NCI-H345 treated with DMSO at 0.1 percent for 48 hours (cell line): ENCODE measurements at regions not wholly inside any gene's neighbourhood (a gene's known extent, or its start where the extent isn't known, plus 50 kb on each side); places are given as distances from the start of the nearest gene placed in this dataset.
"Not testable (repeated sequence)": the region's sequence is repeated elsewhere in the genome, so short reads cannot be mapped to it uniquely, and the experiment has no call there.

Experiments used
- DNase-seq: peaks from one replicate; lab custom pipeline; 2025; ENCODE audit not compliant: unreplicated experiment; lab: John Stamatoyannopoulos, UW

DNA sequence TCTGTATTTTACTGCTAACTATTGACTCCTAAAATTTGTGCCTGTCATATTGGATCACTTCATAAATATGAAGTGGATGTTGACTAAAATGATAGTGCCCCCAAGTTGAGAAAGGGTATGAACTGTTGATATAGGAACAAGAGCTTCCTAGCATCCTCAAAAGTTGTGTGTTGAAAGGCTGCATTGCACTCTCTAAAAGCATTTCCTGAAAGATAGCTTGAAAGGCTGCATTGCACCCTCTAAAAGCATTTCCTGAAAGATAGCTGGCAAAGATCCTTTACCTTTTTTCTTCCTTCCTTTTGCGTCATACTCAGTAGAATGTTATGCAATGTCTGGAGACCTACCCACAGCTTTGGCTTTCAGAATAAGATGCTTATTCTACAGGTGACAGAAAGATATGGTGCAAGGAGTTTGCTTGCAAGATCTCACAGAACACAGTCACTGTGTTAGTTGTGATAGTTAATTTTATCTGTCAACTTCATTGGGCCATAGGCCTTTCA is 274.6 kb upstream of the GALNTL6 start:
- DNase-seq: no peak

- DNase-seq: no peak
Observed at GRCh38 chr4:171534391-171534790, 278.8 kb upstream of the GALNTL6 start.

DNA sequence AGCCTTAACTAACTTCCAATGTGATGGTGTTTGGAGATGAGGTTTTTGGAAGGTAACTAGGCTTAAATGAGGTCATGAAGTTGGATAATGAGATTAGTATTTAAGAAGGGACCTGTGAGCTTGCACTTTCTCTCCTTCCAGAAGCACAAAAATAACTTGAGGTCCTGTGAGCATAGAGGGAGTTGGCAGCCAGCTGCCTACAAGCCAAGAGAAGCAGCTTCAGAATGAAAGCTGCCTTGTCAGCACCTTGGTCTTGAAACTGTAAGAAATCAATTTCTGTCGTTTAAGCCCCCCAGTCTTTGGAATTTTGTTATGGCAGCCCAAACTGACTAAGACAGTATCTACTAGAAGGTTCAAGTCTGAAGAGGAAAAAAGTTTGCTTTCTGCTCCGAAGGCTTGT is 280.2 kb upstream of the GALNTL6 start:
- no peak for DNase-seq

- no peak for DNase-seq
Observed at GRCh38 chr4:171524903-171525302, 288.3 kb upstream of the GALNTL6 start.

DNA sequence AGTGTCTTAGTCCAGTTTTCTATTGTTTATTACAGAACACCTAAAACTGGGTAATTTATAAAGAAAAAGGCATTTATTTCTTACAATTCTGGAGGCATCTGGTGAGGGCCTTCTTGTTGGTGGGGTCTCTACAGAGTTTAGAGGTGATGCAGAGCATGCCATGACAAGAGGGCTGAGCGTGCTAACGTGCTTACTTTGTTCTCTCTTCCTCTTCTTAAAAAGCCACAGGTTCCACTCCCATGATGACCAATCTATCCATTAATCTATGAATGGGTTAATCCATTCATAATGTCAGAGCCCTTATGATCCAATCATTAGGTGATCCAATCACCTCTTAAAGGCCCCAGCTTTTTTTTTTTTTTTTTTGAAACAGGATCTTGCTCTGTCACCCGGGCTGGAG is 291.5 kb upstream of the GALNTL6 start:
- no peak for DNase-seq

DNA sequence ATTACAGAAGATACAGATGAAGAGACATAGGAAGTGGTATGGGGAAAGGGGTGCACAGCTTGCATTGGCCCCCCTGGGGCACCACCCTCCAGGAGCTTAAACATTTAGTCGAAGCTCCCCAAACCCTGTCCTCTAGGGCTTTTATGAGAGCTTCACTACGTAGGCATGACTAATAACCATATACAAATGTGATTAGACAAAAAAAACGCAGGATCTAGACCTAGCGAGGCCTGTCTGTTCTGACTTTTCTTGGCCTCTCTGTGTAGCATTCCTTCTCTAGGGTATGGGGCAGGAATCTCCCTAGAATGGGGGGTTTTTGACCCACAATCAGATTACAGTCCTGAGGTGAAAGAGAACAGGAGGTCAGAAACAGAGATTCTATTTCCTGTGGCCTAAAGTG is 293.7 kb upstream of the GALNTL6 start:
- no peak for DNase-seq

GRCh38 chr4:171517883-171518282 is 295.3 kb upstream of the GALNTL6 start:
- DNase-seq: no peak

- no peak for DNase-seq
Observed at GRCh38 chr4:171516694-171517093, 296.5 kb upstream of the GALNTL6 start.

DNA sequence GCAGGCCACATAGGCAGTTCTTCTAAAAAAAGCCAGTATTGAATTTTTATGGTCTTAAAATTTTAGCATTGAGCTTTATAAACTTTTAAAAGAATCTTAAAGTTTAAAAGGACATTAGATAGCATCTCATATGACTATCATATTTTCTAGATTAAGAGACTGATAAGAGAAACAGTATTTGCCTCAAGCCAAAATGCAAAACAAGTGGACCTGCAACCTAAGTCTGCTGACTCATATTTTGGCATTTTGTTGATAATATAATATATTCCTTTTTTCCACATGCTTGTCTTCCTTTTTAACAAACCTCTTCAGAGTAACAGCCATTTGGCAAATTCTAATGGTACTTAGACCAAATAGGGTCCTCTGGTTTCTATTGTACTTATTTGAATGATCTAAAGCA is 328.5 kb upstream of the GALNTL6 start:
- DNase-seq: no peak

GRCh38 chr4:171478181-171478580 is 335.0 kb upstream of the GALNTL6 start:
- DNase-seq: no peak

DNA sequence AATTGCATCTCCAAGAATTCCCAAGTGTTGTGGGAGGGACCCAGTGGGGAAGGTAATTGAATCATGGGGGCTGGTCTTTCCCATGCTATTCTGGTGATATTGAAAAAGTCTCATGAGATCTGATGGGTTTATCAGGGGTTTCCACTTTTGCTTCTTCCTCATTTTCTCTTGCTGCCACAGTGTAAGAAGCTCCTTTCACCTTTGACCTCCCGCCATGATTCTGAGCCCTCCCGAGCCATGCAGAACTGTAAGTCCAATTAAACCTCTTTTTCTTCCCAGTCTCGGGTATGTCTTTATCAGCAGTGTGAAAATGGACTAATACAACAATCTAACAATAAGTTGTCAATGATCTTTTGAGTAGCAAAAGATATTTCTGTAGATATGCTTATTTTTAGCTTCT is 338.1 kb upstream of the GALNTL6 start:
- not testable (repeated sequence) for DNase-seq

GRCh38 chr4:171473155-171473554 is 340.0 kb upstream of the GALNTL6 start:
- no peak for DNase-seq

GRCh38 chr4:171472230-171472629 is 341.0 kb upstream of the GALNTL6 start:
- no peak for DNase-seq

DNA sequence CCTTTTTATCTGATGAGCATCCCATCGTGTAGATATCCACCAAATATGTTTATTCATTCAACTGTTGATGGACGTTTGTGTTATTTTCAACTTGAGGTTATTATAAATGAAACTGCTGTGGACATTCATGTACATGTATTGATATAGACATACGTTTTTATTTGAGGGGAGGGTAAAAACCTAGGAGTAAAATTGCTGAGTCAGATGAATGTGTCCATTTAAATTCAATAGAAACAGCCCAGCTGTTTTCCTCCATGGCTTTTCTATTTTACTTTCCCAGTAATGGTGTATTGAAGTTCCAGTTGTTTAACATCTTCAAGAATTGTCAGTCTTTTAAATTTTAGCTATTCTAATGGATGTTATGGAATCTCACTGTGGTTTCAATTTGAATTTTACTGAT is 348.7 kb upstream of the GALNTL6 start:
- DNase-seq: no peak

DNA sequence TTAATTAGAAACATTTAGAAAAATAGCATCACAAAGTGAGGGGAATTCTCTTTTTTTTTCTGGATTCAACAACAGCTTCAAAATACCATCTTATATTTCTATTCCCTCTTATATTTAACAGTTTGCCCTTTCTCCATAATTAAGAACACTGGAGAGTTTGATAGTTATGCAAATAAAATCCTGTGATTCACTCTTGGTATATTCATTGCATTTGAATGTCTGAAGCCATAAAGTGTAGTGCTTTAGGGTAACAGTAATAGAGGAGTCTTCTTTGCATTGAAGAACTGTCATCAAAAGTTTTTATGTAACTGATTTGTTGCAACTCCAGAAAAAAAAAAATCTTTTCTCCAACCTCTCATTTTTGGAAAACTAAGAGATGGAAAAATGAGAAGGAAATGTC is 352.0 kb upstream of the GALNTL6 start:
- DNase-seq: no peak

DNA sequence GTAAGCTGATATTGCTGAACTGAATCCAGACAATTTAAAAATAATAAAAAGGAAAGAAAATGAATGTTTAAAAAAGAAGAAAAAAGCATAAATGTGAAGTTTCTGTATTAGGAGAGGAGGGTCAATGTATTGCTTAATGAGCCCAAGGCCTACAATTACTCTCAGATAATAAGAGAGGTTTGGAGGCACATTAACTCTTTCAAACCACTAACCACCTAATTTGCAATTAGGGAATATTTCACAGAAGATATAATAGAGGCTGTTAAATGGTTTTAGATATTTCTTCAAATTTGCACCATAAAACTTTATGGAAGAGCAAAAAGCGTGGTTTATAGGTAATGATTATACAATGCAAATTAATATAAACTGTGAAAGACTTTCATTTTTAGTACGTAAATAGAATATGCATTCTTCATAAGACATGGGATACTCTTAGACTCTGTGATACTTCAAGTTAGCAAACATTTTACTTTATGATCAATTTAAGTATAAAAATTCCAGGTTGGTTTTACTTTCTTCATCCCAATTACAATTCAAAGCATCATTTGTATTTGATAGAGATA is 364.2 kb upstream of the GALNTL6 start:
- DNase-seq: no peak

GRCh38 chr4:171448358-171448757 is 364.8 kb upstream of the GALNTL6 start:
- no peak for DNase-seq

DNA sequence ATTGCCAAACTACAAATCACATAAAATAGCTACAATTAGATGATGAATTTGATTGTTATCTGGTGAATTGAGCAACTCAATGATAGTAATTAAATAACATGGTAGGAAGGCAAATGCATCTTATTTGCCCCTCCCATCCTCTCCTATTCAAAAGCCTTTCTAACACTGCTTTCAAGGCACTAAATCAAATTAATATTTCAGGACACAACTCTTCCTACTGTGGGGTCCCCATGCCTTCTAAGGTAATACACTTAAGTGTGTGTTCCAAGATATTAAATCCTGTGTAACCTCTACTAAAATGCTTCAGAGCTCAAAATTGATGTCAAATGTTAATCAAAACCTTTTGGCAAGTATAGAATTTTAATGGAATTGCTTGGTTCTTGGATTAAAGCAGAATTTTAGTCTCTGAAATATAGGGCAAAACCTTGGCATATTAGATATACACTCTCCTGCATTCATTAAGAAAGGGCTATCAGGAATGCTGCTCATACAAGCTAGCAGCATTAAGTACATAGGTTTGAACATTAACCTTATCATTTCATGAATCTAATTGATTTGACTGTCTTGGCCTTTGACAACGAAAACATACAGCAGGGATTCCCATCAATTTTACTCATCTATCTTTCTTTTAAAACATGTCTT is 371.8 kb upstream of the GALNTL6 start:
- DNase-seq: no peak

DNA sequence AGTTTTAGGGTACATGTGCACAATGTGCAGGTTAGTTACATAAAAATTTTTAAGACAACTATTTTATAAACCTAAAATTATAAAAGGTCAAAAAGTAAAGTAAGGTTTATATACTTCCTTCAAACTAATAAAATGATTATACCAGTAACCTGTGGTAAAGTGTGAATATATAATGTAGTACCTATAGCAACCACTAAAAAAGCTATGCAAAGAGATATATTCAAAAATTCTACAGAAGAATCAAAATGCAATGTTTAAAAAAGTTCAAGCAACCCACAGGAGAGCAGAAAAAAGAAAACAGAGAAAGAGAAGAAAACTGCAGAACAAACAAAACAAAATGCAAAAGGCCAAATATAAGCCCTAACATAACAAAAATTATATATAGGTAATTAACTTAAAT is 379.5 kb upstream of the GALNTL6 start:
- DNase-seq: no peak

GRCh38 chr4:171432536-171432935 is 380.7 kb upstream of the GALNTL6 start:
- no peak for DNase-seq

GRCh38 chr4:171430495-171430894 is 382.7 kb upstream of the GALNTL6 start:
- no peak for DNase-seq

GRCh38 chr4:171397175-171397574 is 416.0 kb upstream of the GALNTL6 start:
- DNase-seq: no peak

GRCh38 chr4:171390626-171391025 is 422.6 kb upstream of the GALNTL6 start:
- no peak for DNase-seq
